ENCODE measurements at regions not wholly inside any gene's neighbourhood (a gene's known extent, or its start where the extent isn't known, plus 50 kb on each side); places are given as distances from the start of the nearest gene placed in this dataset.
A peak's percentile ranks its signal among the peaks of the same experiment; 100 is the strongest.

DNA sequence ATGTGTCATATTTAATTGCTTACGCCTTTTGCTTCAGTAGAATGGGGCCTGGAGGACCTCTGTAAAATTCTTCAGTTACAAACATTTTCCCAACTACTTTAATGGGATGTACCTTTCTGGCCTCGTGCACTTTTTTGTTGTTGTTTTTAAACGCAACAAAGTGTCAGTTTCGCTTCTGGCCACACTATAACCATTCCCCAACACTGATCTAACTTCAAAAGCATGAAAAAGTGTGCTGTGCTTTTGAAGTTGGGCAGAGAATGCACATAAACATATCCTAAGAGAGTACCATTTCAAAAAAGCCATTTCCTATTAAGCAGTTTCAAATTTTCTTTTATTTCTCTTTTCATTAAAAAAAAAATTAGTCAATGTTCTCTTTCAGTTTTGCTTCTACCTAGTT, 435.8 kb downstream of the CNTN6 start:
- TF ChIP-seq, protein P1, sequence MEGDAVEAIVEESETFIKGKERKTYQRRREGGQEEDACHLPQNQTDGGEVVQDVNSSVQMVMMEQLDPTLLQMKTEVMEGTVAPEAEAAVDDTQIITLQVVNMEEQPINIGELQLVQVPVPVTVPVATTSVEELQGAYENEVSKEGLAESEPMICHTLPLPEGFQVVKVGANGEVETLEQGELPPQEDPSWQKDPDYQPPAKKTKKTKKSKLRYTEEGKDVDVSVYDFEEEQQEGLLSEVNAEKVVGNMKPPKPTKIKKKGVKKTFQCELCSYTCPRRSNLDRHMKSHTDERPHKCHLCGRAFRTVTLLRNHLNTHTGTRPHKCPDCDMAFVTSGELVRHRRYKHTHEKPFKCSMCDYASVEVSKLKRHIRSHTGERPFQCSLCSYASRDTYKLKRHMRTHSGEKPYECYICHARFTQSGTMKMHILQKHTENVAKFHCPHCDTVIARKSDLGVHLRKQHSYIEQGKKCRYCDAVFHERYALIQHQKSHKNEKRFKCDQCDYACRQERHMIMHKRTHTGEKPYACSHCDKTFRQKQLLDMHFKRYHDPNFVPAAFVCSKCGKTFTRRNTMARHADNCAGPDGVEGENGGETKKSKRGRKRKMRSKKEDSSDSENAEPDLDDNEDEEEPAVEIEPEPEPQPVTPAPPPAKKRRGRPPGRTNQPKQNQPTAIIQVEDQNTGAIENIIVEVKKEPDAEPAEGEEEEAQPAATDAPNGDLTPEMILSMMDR (IDR thresholded peaks at IDR 0.05), result no peak

DNA sequence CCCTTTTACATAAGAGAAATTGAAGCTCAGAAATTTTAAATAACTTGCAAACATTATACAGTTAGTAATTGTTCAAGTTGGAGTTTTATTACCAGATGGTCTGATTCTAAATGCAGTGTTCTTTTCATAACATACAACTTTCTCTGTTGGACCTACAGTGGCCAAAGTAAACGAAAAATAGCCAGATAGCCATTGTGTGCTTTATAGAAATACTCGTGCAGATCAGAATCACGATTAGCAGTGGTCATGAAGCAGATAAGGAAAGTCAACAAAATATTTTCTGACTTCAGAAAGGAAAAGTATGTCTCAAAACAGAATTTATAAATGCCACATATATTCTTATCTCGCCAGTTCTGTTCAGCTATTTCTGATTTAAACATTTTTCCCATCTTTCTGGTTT, 436.9 kb downstream of the CNTN6 start:
- TF ChIP-seq, protein P1 (IDR thresholded peaks at IDR 0.05), result no peak
- Histone ChIP-seq H3K27me3 (ENCODE audit: control insufficient read depth, insufficient read depth, low read length) (no peaks in the 10 kb centered on the region), H3K9ac (no peak overlapping the region), H3K4me3 (ENCODE audit: low read depth, low read length) (no peak overlapping the region), H3K4me2 (ENCODE audit: low read length) (no peak overlapping the region), H3K36me3 (ENCODE audit: control insufficient read depth, insufficient read depth, low read length) (no peaks in the 10 kb centered on the region), H3K79me2 (no peaks in the 10 kb centered on the region), H3K27ac (no peak overlapping the region), H3K9me3 (ENCODE audit: control insufficient read depth, low read length) (no peaks in the 10 kb centered on the region), H2AFZ (no peak overlapping the region), H3K4me1 (peaks cover 11% of the 10 kb centered on the region)

More for the DNA sequence above, 435.8 kb downstream of the CNTN6 start:
- Histone ChIP-seq H3K27ac (no peak overlapping the region), H3K4me3 (ENCODE audit: low read depth, low read length) (no peak overlapping the region), H3K4me1 (peaks cover 4% of the 10 kb centered on the region), H3K9me3 (ENCODE audit: control insufficient read depth, low read length) (peaks cover 4% of the 10 kb centered on the region), H3K36me3 (ENCODE audit: control insufficient read depth, insufficient read depth, low read length) (no peaks in the 10 kb centered on the region), H2AFZ (peak overlapping the region; percentile 10), H3K27me3 (ENCODE audit: control insufficient read depth, insufficient read depth, low read length) (no peaks in the 10 kb centered on the region), H3K79me2 (no peaks in the 10 kb centered on the region), H3K4me2 (ENCODE audit: low read length) (no peak overlapping the region), H3K9ac (no peak overlapping the region)

- H3K36me3 ChIP-seq (ENCODE audit: control insufficient read depth, insufficient read depth, low read length), result no peaks in the 10 kb centered on the region
- no peak overlapping the region for H3K4me2 ChIP-seq (ENCODE audit: low read length)
- no peaks in the 10 kb centered on the region for H3K27me3 ChIP-seq (ENCODE audit: control insufficient read depth, insufficient read depth, low read length)
- H3K9ac ChIP-seq, result no peak overlapping the region
- TF ChIP-seq, protein P1 (IDR thresholded peaks at IDR 0.05), result no peak
- peak overlapping the region; percentile 30 for H3K27ac ChIP-seq
- H3K9me3 ChIP-seq (ENCODE audit: control insufficient read depth, low read length), result no peaks in the 10 kb centered on the region
- peak overlapping the region; percentile 10 for H2AFZ ChIP-seq
- H3K4me1 ChIP-seq, result peaks cover 14% of the 10 kb centered on the region
- H3K79me2 ChIP-seq, result no peaks in the 10 kb centered on the region
- H3K4me3 ChIP-seq (ENCODE audit: low read depth, low read length), result no peak overlapping the region
These were observed 439.2 kb downstream of the CNTN6 start for GRCh38 chr3:1531981-1532380.

DNA sequence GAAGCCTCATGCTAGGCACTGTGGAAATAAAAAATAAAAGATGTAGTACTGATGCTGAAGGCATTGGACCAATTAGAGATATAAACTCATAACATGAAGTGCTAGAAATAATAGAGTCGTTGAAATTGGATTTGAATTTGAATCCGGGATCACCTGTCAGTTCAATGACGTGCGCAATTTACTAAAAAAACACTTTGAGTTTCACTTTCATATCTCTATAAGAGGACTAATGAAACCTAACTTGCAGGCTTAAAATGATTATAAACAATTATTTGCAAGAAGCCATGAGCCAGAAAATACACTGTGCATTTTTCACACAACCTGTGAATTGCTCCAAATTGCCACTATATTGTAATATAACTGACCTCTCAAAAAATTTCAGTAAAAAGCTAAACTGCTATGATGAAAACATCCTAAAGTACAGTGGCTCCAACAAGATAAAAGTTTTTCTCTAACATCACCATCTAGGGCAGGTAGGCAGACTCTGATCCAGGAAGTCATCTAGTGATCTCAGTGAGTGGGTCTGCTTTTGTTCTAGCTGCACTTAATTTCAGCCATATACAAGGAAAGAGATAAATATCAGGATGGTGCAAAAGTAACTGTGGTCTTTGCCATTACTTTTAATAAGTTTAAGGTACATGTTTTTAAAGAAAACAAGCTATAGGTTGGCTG, 440.2 kb downstream of the CNTN6 start:
- H3K9me3 ChIP-seq (ENCODE audit: control insufficient read depth, low read length), result no peaks in the 10 kb centered on the region
- no peaks in the 10 kb centered on the region for H3K27me3 ChIP-seq (ENCODE audit: control insufficient read depth, insufficient read depth, low read length)
- no peak overlapping the region for H3K4me3 ChIP-seq (ENCODE audit: low read depth, low read length)
- H3K27ac ChIP-seq, result peak overlapping the region; percentile 34
- no peak overlapping the region for H3K9ac ChIP-seq
- H3K36me3 ChIP-seq (ENCODE audit: control insufficient read depth, insufficient read depth, low read length), result no peaks in the 10 kb centered on the region
- no peaks in the 10 kb centered on the region for H3K79me2 ChIP-seq
- H2AFZ ChIP-seq, result peak overlapping the region; percentile 31
- H3K4me2 ChIP-seq (ENCODE audit: low read length), result no peak overlapping the region
- peaks cover 14% of the 10 kb centered on the region for H3K4me1 ChIP-seq
- TF ChIP-seq, protein P1 (IDR thresholded peaks at IDR 0.05), result no peak

DNA sequence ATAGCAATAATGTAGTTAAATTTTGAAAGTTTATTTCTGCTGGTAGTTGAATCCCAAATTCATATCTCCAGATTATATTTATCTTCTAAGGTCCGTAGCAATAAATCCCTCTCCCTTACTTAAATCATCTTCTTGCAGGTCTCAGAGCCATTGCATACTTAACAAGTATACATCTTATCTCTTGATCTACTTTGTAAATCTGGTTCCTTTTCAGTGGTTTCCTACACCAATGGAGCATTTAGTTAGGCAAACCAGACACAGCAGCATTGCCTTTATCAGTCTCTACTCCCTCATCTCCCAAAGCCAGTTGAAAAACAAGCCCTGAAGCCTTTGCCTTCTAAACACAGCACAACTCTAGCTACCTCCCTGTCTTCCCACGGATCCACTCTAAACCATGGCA, 440.9 kb downstream of the CNTN6 start:
- Histone ChIP-seq H3K27me3 (ENCODE audit: control insufficient read depth, insufficient read depth, low read length) (no peaks in the 10 kb centered on the region), H3K27ac (peak overlapping the region; percentile 24), H3K36me3 (ENCODE audit: control insufficient read depth, insufficient read depth, low read length) (no peaks in the 10 kb centered on the region), H3K4me3 (ENCODE audit: low read depth, low read length) (no peak overlapping the region), H3K4me2 (ENCODE audit: low read length) (no peak overlapping the region), H3K9ac (no peak overlapping the region), H3K4me1 (peaks cover 14% of the 10 kb centered on the region), H3K9me3 (ENCODE audit: control insufficient read depth, low read length) (no peaks in the 10 kb centered on the region), H2AFZ (peak overlapping the region; percentile 56), H3K79me2 (no peaks in the 10 kb centered on the region)
- TF ChIP-seq, protein P1 (IDR thresholded peaks at IDR 0.05), result no peak
